NCI-H2107 (cell line): ENCODE measurements at regions not wholly inside any gene's neighbourhood (a gene's known extent, or its start where the extent isn't known, plus 50 kb on each side); places are given as distances from the start of the nearest gene placed in this dataset.

Experiments
- DNase-seq: peaks from one replicate; lab custom pipeline; 2025; lab: John Stamatoyannopoulos, UW

GRCh38 chr6:71396410-71396801 lies 107.8 kb downstream of the OGFRL1 start:
- DNase-seq: no peak

GRCh38 chr6:71399279-71399678 lies 110.7 kb downstream of the OGFRL1 start:
- no peak for DNase-seq

- no peak for DNase-seq
Observed at GRCh38 chr6:71400852-71401251, 112.2 kb downstream of the OGFRL1 start.

- no peak for DNase-seq
Observed at GRCh38 chr6:71402096-71402495, 113.5 kb downstream of the OGFRL1 start.

- no peak for DNase-seq
Observed at GRCh38 chr6:71403422-71404134, 115.0 kb downstream of the OGFRL1 start.

- no peak for DNase-seq
Observed at GRCh38 chr6:71404145-71404966, 115.7 kb downstream of the OGFRL1 start.

GRCh38 chr6:71404967-71405278 lies 116.3 kb downstream of the OGFRL1 start:
- no peak for DNase-seq

- DNase-seq: no peak
Observed at GRCh38 chr6:71405416-71405815, 116.8 kb downstream of the OGFRL1 start.

- no peak for DNase-seq
Observed at GRCh38 chr6:71406865-71407860, 118.6 kb downstream of the OGFRL1 start.

GRCh38 chr6:71408787-71409723 lies 120.4 kb downstream of the OGFRL1 start:
- DNase-seq: no peak

GRCh38 chr6:71410164-71410566 lies 121.6 kb downstream of the OGFRL1 start:
- DNase-seq: no peak

- DNase-seq: no peak
Observed at GRCh38 chr6:71410681-71411080, 122.1 kb downstream of the OGFRL1 start.

GRCh38 chr6:71411882-71412281 lies 123.3 kb downstream of the OGFRL1 start:
- no peak for DNase-seq

- DNase-seq: no peak
Observed at GRCh38 chr6:71412559-71413140, 124.0 kb downstream of the OGFRL1 start.

- DNase-seq: no peak
Observed at GRCh38 chr6:71414486-71414885, 125.9 kb downstream of the OGFRL1 start.

GRCh38 chr6:71419217-71420094 lies 130.8 kb downstream of the OGFRL1 start:
- no peak for DNase-seq

GRCh38 chr6:71420095-71420692 lies 131.6 kb downstream of the OGFRL1 start:
- no peak for DNase-seq

- DNase-seq: peak; percentile 14
Observed at GRCh38 chr6:71420693-71421328, 132.2 kb downstream of the OGFRL1 start.

- DNase-seq: no peak
Observed at GRCh38 chr6:71421611-71422010, 133.0 kb downstream of the OGFRL1 start.
